ENCODE measurements at regions not wholly inside any gene's neighbourhood (a gene's known extent, or its start where the extent isn't known, plus 50 kb on each side); places are given as distances from the start of the nearest gene placed in this dataset.
A peak's percentile ranks its signal among the peaks of the same experiment; 100 is the strongest.

- Histone ChIP-seq H3K4me1 (ENCODE audit: insufficient read depth) (0 out of 2 replicates have a peak, but pooled peaks cover 4% of the 10 kb centered on the region), H4K20me1 (replicated peaks; ENCODE audit: insufficient read depth) (no peaks in the 10 kb centered on the region), H3K36me3 (ENCODE audit: insufficient read depth) (no peaks in the 10 kb centered on the region), H3K4me2 (no peak overlapping the region), H3K27ac (ENCODE audit: low read depth) (no peak overlapping the region), H3K27me3 (ENCODE audit: insufficient read depth) (no peaks in the 10 kb centered on the region), H3K4me3 (no peak overlapping the region), H2AFZ (no peak overlapping the region), H3K9me2 (ENCODE audit: insufficient read depth) (no peaks in the 10 kb centered on the region), H3K79me2 (replicated peaks; ENCODE audit: insufficient read depth) (no peaks in the 10 kb centered on the region), H3F3A (replicated peaks; ENCODE audit: low read depth) (no peaks in the 10 kb centered on the region)
- no peaks in the 10 kb centered on the region for H3K27me3 Mint-ChIP-seq (ENCODE audit: insufficient read depth, low read depth, poor library complexity)
- H3K9me3 Mint-ChIP-seq, result no peaks in the 10 kb centered on the region
- H3K27ac Mint-ChIP-seq, result peak overlapping the region; percentile 18; the same call in 1 of the 2 replicates
- no peak overlapping the region for H3K4me3 Mint-ChIP-seq
- no peak for DNase-seq (ENCODE audit: low spot score)
- no peak for ATAC-seq
- TF ChIP-seq ZNF331 (CRISPR knock-in tag; IDR thresholded peaks at IDR 0.05; ENCODE audit: low read depth), result no peak
- TF ChIP-seq, protein P1, sequence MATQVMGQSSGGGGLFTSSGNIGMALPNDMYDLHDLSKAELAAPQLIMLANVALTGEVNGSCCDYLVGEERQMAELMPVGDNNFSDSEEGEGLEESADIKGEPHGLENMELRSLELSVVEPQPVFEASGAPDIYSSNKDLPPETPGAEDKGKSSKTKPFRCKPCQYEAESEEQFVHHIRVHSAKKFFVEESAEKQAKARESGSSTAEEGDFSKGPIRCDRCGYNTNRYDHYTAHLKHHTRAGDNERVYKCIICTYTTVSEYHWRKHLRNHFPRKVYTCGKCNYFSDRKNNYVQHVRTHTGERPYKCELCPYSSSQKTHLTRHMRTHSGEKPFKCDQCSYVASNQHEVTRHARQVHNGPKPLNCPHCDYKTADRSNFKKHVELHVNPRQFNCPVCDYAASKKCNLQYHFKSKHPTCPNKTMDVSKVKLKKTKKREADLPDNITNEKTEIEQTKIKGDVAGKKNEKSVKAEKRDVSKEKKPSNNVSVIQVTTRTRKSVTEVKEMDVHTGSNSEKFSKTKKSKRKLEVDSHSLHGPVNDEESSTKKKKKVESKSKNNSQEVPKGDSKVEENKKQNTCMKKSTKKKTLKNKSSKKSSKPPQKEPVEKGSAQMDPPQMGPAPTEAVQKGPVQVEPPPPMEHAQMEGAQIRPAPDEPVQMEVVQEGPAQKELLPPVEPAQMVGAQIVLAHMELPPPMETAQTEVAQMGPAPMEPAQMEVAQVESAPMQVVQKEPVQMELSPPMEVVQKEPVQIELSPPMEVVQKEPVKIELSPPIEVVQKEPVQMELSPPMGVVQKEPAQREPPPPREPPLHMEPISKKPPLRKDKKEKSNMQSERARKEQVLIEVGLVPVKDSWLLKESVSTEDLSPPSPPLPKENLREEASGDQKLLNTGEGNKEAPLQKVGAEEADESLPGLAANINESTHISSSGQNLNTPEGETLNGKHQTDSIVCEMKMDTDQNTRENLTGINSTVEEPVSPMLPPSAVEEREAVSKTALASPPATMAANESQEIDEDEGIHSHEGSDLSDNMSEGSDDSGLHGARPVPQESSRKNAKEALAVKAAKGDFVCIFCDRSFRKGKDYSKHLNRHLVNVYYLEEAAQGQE (IDR thresholded peaks at IDR 0.05; ENCODE audit: unreplicated experiment), result no peak
- no peak for TF ChIP-seq CTCF (conservative IDR thresholded peaks at IDR 0.05; ENCODE audit: low read depth in 2 of 2)
- no peak for TF ChIP-seq POLR2AphosphoS5 (IDR thresholded peaks at IDR 0.05; ENCODE audit: low read depth)
- no peak for TF ChIP-seq ZNF462 (CRISPR knock-in tag; IDR thresholded peaks at IDR 0.05)
- no peak for TF ChIP-seq EZH2 (IDR thresholded peaks at IDR 0.05; ENCODE audit: low read depth, unreplicated experiment)
- no peak for TF ChIP-seq NANOG (IDR thresholded peaks at IDR 0.05; ENCODE audit: borderline replicate concordance)
- no peak for TF ChIP-seq EZH2phosphoT487 (IDR thresholded peaks at IDR 0.05; ENCODE audit: unreplicated experiment)
- no peak for TF ChIP-seq ZNF114 (CRISPR knock-in tag; IDR thresholded peaks at IDR 0.05)
- TF ChIP-seq ETS1 (IDR thresholded peaks at IDR 0.05), result no peak
- no peak for TF ChIP-seq CREB1 (CRISPR knock-in tag; IDR thresholded peaks at IDR 0.05; ENCODE audit: low read depth)
- no peaks in the 10 kb centered on the region for H3K36me3 Mint-ChIP-seq (ENCODE audit: low read depth)
- no peaks in the 10 kb centered on the region; the same call in 2 of the 3 replicates for H3K4me1 Mint-ChIP-seq
These were observed 984.6 kb upstream of the SEMA6A start for GRCh38 chr5:117559005-117559844.

Data from GM23338 (cell line).